Retinal pigment epithelial cell (primary cell): ENCODE measurements at regions not wholly inside any gene's neighbourhood (a gene's known extent, or its start where the extent isn't known, plus 50 kb on each side); places are given as distances from the start of the nearest gene placed in this dataset.
A peak's percentile ranks its signal among the peaks of the same experiment; 100 is the strongest.
"Not testable (repeated sequence)": the region's sequence is repeated elsewhere in the genome, so short reads cannot be mapped to it uniquely, and the experiment has no call there.

Experiments used
- DNase-seq: peaks from one replicate; pipeline ENCODE4 v3.0.0-alpha.2; 2010; ENCODE audit warnings: low read depth
- H3K4me3 ChIP-seq: 2 replicates; pipeline ENCODE4 v1.5.1; 2011; ENCODE audit warnings: mild to moderate bottlenecking, low read length, control low read depth, moderate library complexity
- CTCF ChIP-seq: conservative IDR thresholded peaks from 2 replicates; pipeline ENCODE4 v1.5.1; 2011; ENCODE audit warnings: low read depth, low read length, control low read depth, inconsistent platforms

DNA sequence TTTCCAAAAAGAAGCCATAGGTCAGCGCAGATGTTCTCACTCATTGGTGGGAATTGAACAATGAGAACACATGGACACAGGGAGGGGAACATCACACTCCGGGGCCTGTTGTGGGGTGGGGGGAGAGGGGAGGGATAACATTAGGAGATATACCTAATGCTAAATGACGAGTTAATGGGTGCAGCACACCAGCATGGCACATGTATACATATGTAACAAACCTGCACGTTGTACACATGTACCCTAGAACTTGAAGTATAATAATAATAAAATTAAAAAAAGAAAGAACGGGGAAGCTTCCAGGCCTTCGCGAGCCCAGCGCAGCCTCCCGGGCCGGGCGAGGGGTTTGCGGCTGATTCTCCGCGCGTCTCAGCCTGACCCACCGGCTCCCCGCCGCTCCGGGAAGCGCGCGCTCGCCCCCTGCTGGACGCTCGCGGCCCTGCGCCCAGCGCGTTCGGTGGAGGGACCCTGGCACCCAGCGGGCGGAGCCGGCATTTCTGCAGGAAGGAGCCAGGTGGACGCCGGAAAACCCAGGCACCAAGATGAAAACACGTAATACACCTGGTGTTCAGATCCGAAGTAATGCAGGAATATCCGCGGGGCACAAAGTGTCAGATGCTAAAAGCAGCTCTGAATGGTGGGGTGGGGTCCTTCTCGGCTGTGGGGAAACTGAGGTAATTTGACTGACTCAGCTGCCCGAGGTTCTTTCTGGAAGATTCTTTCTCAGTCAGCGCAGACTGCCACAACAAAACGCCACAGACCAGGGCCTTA lies 67.1 kb upstream of the PPP1R26 start:
- peak; percentile 2 for DNase-seq
- peak; percentile 86 for TF ChIP-seq CTCF
- H3K4me3 ChIP-seq: not testable (repeated sequence)

DNA sequence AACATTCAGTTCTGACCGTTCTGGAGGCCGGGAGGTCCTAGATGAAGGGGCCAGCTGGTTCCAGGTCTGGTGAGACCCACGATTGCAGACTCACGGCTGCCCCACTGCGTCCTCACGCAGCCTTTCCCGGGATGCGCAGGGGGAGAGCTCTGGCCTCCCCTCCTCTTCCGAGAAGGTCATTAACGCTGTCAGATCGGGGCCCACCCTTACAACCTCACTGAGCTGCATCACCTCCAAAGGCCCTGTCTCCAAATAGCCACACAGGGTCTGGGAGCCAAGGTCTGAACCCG lies 66.6 kb upstream of the PPP1R26 start:
- DNase-seq: no peak
- no peak for TF ChIP-seq CTCF
- H3K4me3 ChIP-seq: no peak overlapping the region

- DNase-seq: no peak
- no peak overlapping the region for H3K4me3 ChIP-seq
- TF ChIP-seq CTCF: no peak
Measured at GRCh38 chr9:135413461-135413860, 66.1 kb upstream of the PPP1R26 start.

DNA sequence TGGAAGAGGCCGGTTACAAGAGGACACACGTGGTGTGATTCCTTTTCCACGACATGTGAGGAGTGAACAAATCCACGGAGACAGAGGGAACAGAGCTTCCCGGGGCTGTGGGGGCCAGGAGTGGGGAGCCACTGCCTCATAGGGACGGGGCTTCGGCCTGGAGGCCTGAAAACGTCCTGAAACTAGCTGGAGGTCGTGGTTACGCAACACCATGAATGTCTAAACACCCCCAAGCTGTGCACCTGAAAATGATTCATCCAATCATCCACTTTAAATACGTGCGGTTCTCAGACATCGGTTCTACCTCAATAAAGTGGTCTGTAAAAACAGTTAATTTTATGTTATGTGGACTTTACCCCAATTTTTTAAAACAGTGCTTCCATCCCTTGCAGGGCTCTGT lies 65.3 kb upstream of the PPP1R26 start:
- DNase-seq: no peak
- no peak overlapping the region for H3K4me3 ChIP-seq
- TF ChIP-seq CTCF: no peak

- no peak for TF ChIP-seq CTCF
- DNase-seq: no peak
- H3K4me3 ChIP-seq: no peak overlapping the region
Measured at GRCh38 chr9:135415586-135415985, 64.0 kb upstream of the PPP1R26 start.

- DNase-seq: no peak
- H3K4me3 ChIP-seq: no peak overlapping the region
- TF ChIP-seq CTCF: no peak
Measured at GRCh38 chr9:135416664-135417290, 62.8 kb upstream of the PPP1R26 start.

- H3K4me3 ChIP-seq: no peak overlapping the region
- no peak for TF ChIP-seq CTCF
- DNase-seq: no peak
Measured at GRCh38 chr9:135418161-135418560, 61.4 kb upstream of the PPP1R26 start.
